Suprapubic skin (tissue), 4 donors: ENCODE measurements at regions not wholly inside any gene's neighbourhood (a gene's known extent, or its start where the extent isn't known, plus 50 kb on each side); places are given as distances from the start of the nearest gene placed in this dataset.

Experiments
- DNase-seq, 2 donors: peaks; one replicate each; pipeline ENCODE4 v3.0.0-alpha.2; 2019; ENCODE audit warnings: low spot score in 2 of 2
- H3K27ac ChIP-seq: fragments of 200-600 bp; sonication (generic); one replicate; pipeline ENCODE4 v1.5.1; 2019
- H3K27me3 ChIP-seq: fragments of 200-600 bp; sonication (generic); one replicate; pipeline ENCODE4 v1.5.1; 2019
- H3K36me3 ChIP-seq: fragments of 200-600 bp; sonication (generic); one replicate; pipeline ENCODE4 v1.5.1; 2019
- H3K4me1 ChIP-seq: fragments of 200-600 bp; sonication (generic); one replicate; pipeline ENCODE4 v1.5.1; 2019
- H3K4me3 ChIP-seq: fragments of 200-600 bp; sonication (generic); one replicate; pipeline ENCODE4 v1.5.1; 2019; ENCODE audit warnings: mild to moderate bottlenecking
- H3K9me3 ChIP-seq: fragments of 200-600 bp; sonication (generic); one replicate; pipeline ENCODE4 v1.5.1; 2019
- CTCF ChIP-seq, 2 donors: fragments of 200-600 bp in 1 of 2; fragments of 450-650 bp in 1 of 2; sonication (generic) in 1 of 2; IDR thresholded peaks; one replicate each; pipeline ENCODE4 v1.5.1; 2016 to 2019; ENCODE audit warnings: antibody characterized with exemption in 2 of 2, mild to moderate bottlenecking in 1 of 2, moderate library complexity in 1 of 2
- EP300 ChIP-seq: sonication (generic); formaldehyde crosslinking; IDR thresholded peaks from one replicate; pipeline ENCODE4 v1.6.1; 2017; ENCODE audit warnings: antibody characterized with exemption
- POLR2A ChIP-seq, 2 donors: fragments of 450-650 bp; IDR thresholded peaks; one replicate each; pipeline ENCODE4 v1.6.1; 2017; ENCODE audit warnings: antibody characterized with exemption in 2 of 2, mild to moderate bottlenecking in 2 of 2, moderate library complexity in 2 of 2
- POLR2AphosphoS5 ChIP-seq, 3 donors: sonication (generic); formaldehyde crosslinking; IDR thresholded peaks; one replicate each; pipeline ENCODE4 v1.6.1; 2017; ENCODE audit warnings: antibody characterized with exemption in 3 of 3
- WGBS: methylation state at CpG from one replicate; pipeline ENCODE4 v1.1.5; 2018; 5-methylcytosine and 5-hydroxymethylcytosine counted together

GRCh38 chr6:8906699-8907098, 471.4 kb upstream of the SLC35B3 start:
- Histone ChIP-seq H3K4me1 (no peaks in the 10 kb centered on the region), H3K36me3 (no peaks in the 10 kb centered on the region), H3K9me3 (no peaks in the 10 kb centered on the region), H3K27me3 (no peaks in the 10 kb centered on the region), H3K27ac (no peak overlapping the region), H3K4me3 (no peak overlapping the region)
- TF ChIP-seq POLR2AphosphoS5 (IDR thresholded peaks at IDR 0.05) (no peak), POLR2A (IDR thresholded peaks at IDR 0.05) (no peak), CTCF (IDR thresholded peaks at IDR 0.05) (no peak), EP300 (no peak)
- DNase-seq = no peak

GRCh38 chr6:8905757-8906156, 470.4 kb upstream of the SLC35B3 start:
- Histone ChIP-seq H3K36me3 (no peaks in the 10 kb centered on the region), H3K27ac (no peak overlapping the region), H3K4me1 (no peaks in the 10 kb centered on the region), H3K27me3 (no peaks in the 10 kb centered on the region), H3K9me3 (no peaks in the 10 kb centered on the region), H3K4me3 (no peak overlapping the region)
- no peak for DNase-seq
- WGBS = 10% methylated on average over 2 of the region's 2 CpGs
- no peak for TF ChIP-seq EP300
- TF ChIP-seq POLR2AphosphoS5 (IDR thresholded peaks at IDR 0.05) = no peak
- no peak for TF ChIP-seq CTCF (IDR thresholded peaks at IDR 0.05)
- no peak for TF ChIP-seq POLR2A (IDR thresholded peaks at IDR 0.05)

DNA sequence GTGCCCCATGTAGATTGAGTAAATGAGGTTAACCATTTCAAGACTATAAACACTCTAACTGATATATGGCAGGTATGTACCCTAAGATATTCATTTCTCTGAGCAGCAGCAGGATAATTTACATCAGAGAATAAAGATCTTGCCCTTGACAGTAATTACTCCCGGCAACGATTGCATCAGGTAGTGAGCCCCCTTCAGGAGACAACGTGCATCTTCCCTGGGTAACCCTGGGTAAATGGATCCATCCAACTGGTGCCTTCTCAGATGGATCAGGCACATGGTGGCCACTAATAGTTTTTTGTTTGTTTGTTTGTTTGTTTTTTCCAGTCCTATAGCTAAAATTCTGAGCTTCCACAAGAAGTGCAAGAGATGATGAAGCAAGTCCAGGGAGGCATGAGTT, 469.4 kb upstream of the SLC35B3 start:
- TF ChIP-seq EP300 = no peak
- TF ChIP-seq POLR2AphosphoS5 (IDR thresholded peaks at IDR 0.05) = no peak
- TF ChIP-seq POLR2A (IDR thresholded peaks at IDR 0.05) = no peak
- no peak for TF ChIP-seq CTCF (IDR thresholded peaks at IDR 0.05)
- no peaks in the 10 kb centered on the region for H3K36me3 ChIP-seq
- no peak overlapping the region for H3K4me3 ChIP-seq
- H3K9me3 ChIP-seq = no peaks in the 10 kb centered on the region
- H3K4me1 ChIP-seq = no peaks in the 10 kb centered on the region
- WGBS = 74% methylated on average over 3 of the region's 3 CpGs
- H3K27ac ChIP-seq = no peak overlapping the region
- H3K27me3 ChIP-seq = no peaks in the 10 kb centered on the region
- no peak for DNase-seq

DNA sequence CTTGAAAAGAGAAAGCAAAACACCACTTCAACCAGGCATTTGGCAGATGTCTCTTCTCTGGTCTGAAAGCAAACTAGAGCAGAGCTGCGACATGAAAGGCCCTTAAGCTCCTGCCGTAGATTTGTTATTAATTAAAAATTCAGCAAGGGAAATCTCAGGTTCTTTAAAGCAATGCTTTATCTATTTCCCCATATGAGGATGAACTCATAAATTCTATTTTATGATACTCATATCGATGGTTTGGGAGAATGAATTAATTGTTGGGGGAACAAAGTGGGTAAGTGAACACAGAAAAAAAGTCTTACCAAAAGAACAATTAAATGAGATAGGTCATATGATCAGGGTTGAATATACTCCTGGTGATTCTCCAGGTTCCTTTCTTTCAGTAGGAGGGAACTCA, 464.7 kb upstream of the SLC35B3 start:
- H3K4me1 ChIP-seq = no peaks in the 10 kb centered on the region
- H3K27ac ChIP-seq = no peak overlapping the region
- DNase-seq = no peak
- H3K36me3 ChIP-seq = no peaks in the 10 kb centered on the region
- TF ChIP-seq POLR2A (IDR thresholded peaks at IDR 0.05) = no peak
- TF ChIP-seq CTCF (IDR thresholded peaks at IDR 0.05) = no peak
- TF ChIP-seq EP300 = no peak
- TF ChIP-seq POLR2AphosphoS5 (IDR thresholded peaks at IDR 0.05) = no peak
- no peak overlapping the region for H3K4me3 ChIP-seq
- 85% methylated on average over 3 of the region's 3 CpGs for WGBS
- no peaks in the 10 kb centered on the region for H3K27me3 ChIP-seq
- H3K9me3 ChIP-seq = no peaks in the 10 kb centered on the region

GRCh38 chr6:8889514-8889913, 454.2 kb upstream of the SLC35B3 start:
- H3K27ac ChIP-seq = no peak overlapping the region
- no peaks in the 10 kb centered on the region for H3K36me3 ChIP-seq
- 75% methylated on average over 6 of the region's 6 CpGs for WGBS
- H3K4me1 ChIP-seq = no peaks in the 10 kb centered on the region
- TF ChIP-seq CTCF (IDR thresholded peaks at IDR 0.05) (no peak), POLR2A (IDR thresholded peaks at IDR 0.05) (no peak), POLR2AphosphoS5 (IDR thresholded peaks at IDR 0.05) (no peak), EP300 (no peak)
- DNase-seq = no peak
- H3K9me3 ChIP-seq = no peaks in the 10 kb centered on the region
- no peak overlapping the region for H3K4me3 ChIP-seq
- no peaks in the 10 kb centered on the region for H3K27me3 ChIP-seq
